ENCODE measurements at regions not wholly inside any gene's neighbourhood (a gene's known extent, or its start where the extent isn't known, plus 50 kb on each side); places are given as distances from the start of the nearest gene placed in this dataset.

DNA sequence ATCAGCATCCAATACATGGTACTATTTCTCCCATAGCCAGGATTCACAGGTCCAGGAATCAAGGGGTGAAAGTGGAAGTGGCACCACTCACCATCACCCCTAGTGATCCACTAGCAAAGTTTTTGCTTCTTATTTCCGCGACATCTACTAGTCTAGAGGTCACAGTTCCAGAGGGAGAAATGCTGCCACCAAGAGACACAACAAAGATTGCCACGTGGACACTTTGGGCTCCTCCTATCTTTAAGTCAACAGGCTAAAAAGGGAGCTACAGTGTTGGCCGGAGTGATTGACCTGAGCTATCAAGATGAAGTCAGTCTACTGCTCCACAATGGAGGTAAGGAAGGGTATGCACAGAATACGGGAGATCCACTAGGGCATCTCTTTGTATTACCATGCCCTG, 178.2 kb downstream of the AKR1D1 start:
- H3K4me3 ChIP-seq, result no peak overlapping the region

DNA sequence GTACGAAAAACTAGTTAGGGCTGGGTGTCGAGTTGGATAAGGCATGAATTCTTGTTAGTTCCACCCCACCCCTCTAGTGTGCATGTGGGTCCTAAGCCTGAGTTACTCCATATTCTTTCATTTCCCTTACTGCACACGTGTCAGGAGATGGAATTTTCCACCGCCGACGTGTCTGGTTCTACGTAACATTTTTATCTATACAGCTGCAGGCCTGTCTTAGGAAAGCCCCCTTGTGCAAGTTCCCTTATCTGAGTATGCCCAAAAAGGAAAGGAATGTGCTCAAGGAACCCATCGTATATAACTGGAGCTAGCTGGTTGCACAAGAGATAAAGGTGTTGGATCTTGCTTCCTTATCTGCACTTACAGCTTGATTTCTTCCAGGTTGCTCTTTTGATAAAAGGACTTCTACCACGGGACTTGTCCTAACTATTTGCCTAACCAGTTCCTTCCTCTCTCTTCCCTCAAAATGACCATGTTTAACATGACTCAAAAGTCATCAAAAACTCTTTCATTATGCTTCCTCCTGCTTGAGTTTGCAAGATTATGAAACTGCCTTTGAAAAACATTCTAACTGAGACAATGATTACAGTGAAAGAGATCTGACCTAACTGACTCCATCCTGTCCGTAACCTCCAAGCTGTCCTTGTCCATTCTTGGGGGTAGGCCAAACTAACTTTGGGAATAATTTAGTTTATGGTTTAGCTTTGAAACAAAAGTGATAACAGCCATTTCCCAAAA, 181.4 kb downstream of the AKR1D1 start:
- DNase-seq (ENCODE audit: low read depth, low spot score), result no peak
- no peak overlapping the region for H3K9ac ChIP-seq (ENCODE audit: insufficient read length)
- no peaks in the 10 kb centered on the region for H3K36me3 ChIP-seq (ENCODE audit: insufficient read depth, low read length)
- no peak overlapping the region for H3K4me3 ChIP-seq
- H3K27ac ChIP-seq, result no peak overlapping the region
- TF ChIP-seq POLR2AphosphoS5 (IDR thresholded peaks at IDR 0.05; ENCODE audit: borderline replicate concordance, low read depth, low read length) (no peak), FOXP2 (optimal IDR thresholded peaks at IDR 0.05; ENCODE audit: control extremely low read depth, extremely low read length, insufficient read depth) (no peak), EZH2 (IDR thresholded peaks at IDR 0.05) (no peak)
- no peaks in the 10 kb centered on the region for H3K9me3 ChIP-seq (ENCODE audit: low read depth, low read length)

More for the DNA sequence above, 178.2 kb downstream of the AKR1D1 start:
- H3K36me3 ChIP-seq (ENCODE audit: insufficient read depth, low read length), result no peaks in the 10 kb centered on the region
- no peak for DNase-seq (ENCODE audit: low read depth, low spot score)
- TF ChIP-seq EZH2 (IDR thresholded peaks at IDR 0.05), result no peak
- TF ChIP-seq FOXP2 (optimal IDR thresholded peaks at IDR 0.05; ENCODE audit: control extremely low read depth, extremely low read length, insufficient read depth), result no peak
- no peak for TF ChIP-seq POLR2AphosphoS5 (IDR thresholded peaks at IDR 0.05; ENCODE audit: borderline replicate concordance, low read depth, low read length)
- H3K27ac ChIP-seq, result no peak overlapping the region
- H3K9me3 ChIP-seq (ENCODE audit: low read depth, low read length), result no peaks in the 10 kb centered on the region
- no peak overlapping the region for H3K9ac ChIP-seq (ENCODE audit: insufficient read length)

DNA sequence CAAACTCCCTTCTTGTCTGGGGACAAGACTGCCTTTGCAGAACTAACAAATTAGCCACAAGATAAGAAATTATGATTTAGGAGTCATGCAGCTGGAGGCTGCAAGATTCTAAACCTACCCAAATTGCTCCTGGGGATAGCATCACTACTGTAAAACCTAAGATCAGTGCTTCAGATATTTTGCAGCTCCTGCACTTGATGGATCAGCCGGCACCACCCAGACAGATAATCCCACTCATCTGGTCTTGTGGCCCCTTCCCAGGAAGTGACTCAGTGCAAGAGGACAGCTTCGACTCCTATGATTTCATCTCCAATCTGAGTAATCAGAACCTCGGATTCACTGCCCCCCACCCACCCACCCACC, 181.9 kb downstream of the AKR1D1 start:
- H3K9me3 ChIP-seq (ENCODE audit: low read depth, low read length), result no peaks in the 10 kb centered on the region
- H3K9ac ChIP-seq (ENCODE audit: insufficient read length), result no peak overlapping the region
- TF ChIP-seq FOXP2 (optimal IDR thresholded peaks at IDR 0.05; ENCODE audit: control extremely low read depth, extremely low read length, insufficient read depth) (no peak), POLR2AphosphoS5 (IDR thresholded peaks at IDR 0.05; ENCODE audit: borderline replicate concordance, low read depth, low read length) (no peak), EZH2 (IDR thresholded peaks at IDR 0.05) (no peak)
- no peaks in the 10 kb centered on the region for H3K36me3 ChIP-seq (ENCODE audit: insufficient read depth, low read length)
- no peak for DNase-seq (ENCODE audit: low read depth, low spot score)
- no peak overlapping the region for H3K27ac ChIP-seq
- H3K4me3 ChIP-seq, result no peak overlapping the region

DNA sequence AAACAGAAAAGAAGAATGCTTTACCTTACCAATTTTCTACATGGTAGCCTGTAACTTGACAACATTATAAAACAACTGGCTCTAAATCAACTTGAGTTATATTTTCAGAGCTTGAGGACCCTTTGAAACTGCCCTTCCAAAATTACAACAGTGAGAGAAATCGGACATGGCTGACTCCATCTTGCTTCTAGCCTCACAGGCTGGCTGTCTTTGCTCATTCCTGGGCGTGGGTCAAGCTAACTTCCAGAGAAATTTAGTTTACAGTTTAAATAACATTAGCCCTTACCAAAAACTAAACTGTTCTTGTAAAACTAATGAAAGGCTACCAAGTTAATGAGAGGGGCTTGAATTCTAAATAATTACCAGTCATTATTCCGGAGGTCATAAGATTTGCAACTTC, 183.4 kb downstream of the AKR1D1 start:
- H3K4me3 ChIP-seq, result no peak overlapping the region
- H3K27ac ChIP-seq, result no peak overlapping the region
- no peaks in the 10 kb centered on the region for H3K36me3 ChIP-seq (ENCODE audit: insufficient read depth, low read length)
- H3K9me3 ChIP-seq (ENCODE audit: low read depth, low read length), result no peaks in the 10 kb centered on the region
- no peak overlapping the region for H3K9ac ChIP-seq (ENCODE audit: insufficient read length)
- TF ChIP-seq FOXP2 (optimal IDR thresholded peaks at IDR 0.05; ENCODE audit: control extremely low read depth, extremely low read length, insufficient read depth) (no peak), EZH2 (IDR thresholded peaks at IDR 0.05) (no peak), POLR2AphosphoS5 (IDR thresholded peaks at IDR 0.05; ENCODE audit: borderline replicate concordance, low read depth, low read length) (no peak)
- DNase-seq (ENCODE audit: low read depth, low spot score), result no peak

DNA sequence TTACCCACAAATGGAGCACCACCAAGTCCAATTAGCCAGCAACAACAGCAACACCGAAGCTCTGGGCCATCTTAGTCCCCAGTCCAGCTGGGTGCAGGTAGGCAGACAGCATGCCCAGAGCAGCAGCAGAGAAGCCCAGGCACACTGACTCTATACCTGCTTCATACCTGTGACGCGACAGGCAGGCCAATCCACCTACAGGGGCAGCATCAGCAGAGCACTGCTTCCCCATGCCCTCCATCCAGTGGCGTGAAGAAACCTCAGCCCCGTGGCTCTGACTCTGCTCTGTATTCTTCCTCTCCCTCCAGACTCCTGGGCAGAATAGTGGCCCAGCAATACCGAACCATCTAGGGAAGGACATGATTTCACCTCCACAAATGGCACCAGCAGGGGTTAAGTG, 191.7 kb downstream of the AKR1D1 start:
- H3K36me3 ChIP-seq (ENCODE audit: insufficient read depth, low read length), result no peaks in the 10 kb centered on the region
- no peaks in the 10 kb centered on the region for H3K9me3 ChIP-seq (ENCODE audit: low read depth, low read length)
- no peak overlapping the region for H3K27ac ChIP-seq
- DNase-seq (ENCODE audit: low read depth, low spot score), result no peak
- no peak overlapping the region for H3K4me3 ChIP-seq
- no peak overlapping the region for H3K9ac ChIP-seq (ENCODE audit: insufficient read length)
- TF ChIP-seq EZH2 (IDR thresholded peaks at IDR 0.05) (no peak), POLR2AphosphoS5 (IDR thresholded peaks at IDR 0.05; ENCODE audit: borderline replicate concordance, low read depth, low read length) (no peak), FOXP2 (optimal IDR thresholded peaks at IDR 0.05; ENCODE audit: control extremely low read depth, extremely low read length, insufficient read depth) (no peak)

GRCh38 chr7:138276891-138277290, 183.2 kb upstream of the TRIM24 start:
- no peak for DNase-seq (ENCODE audit: low read depth, low spot score)
- Histone ChIP-seq H3K9ac (ENCODE audit: insufficient read length) (no peak overlapping the region), H3K36me3 (ENCODE audit: insufficient read depth, low read length) (no peaks in the 10 kb centered on the region), H3K27ac (no peak overlapping the region), H3K4me3 (no peak overlapping the region), H3K9me3 (ENCODE audit: low read depth, low read length) (no peaks in the 10 kb centered on the region)
- no peak for TF ChIP-seq POLR2AphosphoS5 (IDR thresholded peaks at IDR 0.05; ENCODE audit: borderline replicate concordance, low read depth, low read length)
- no peak for TF ChIP-seq FOXP2 (optimal IDR thresholded peaks at IDR 0.05; ENCODE audit: control extremely low read depth, extremely low read length, insufficient read depth)
- no peak for TF ChIP-seq EZH2 (IDR thresholded peaks at IDR 0.05)

- no peak for TF ChIP-seq EZH2 (IDR thresholded peaks at IDR 0.05)
- no peak for TF ChIP-seq FOXP2 (optimal IDR thresholded peaks at IDR 0.05; ENCODE audit: control extremely low read depth, extremely low read length, insufficient read depth)
- TF ChIP-seq POLR2AphosphoS5 (IDR thresholded peaks at IDR 0.05; ENCODE audit: borderline replicate concordance, low read depth, low read length), result no peak
- Histone ChIP-seq H3K27ac (no peak overlapping the region), H3K4me3 (no peak overlapping the region), H3K9me3 (ENCODE audit: low read depth, low read length) (no peaks in the 10 kb centered on the region), H3K36me3 (ENCODE audit: insufficient read depth, low read length) (no peaks in the 10 kb centered on the region), H3K9ac (ENCODE audit: insufficient read length) (no peak overlapping the region)
- no peak for DNase-seq (ENCODE audit: low read depth, low spot score)
Measured at GRCh38 chr7:138278601-138279000, 181.5 kb upstream of the TRIM24 start.

- TF ChIP-seq EZH2 (IDR thresholded peaks at IDR 0.05), result no peak
- no peak for TF ChIP-seq POLR2AphosphoS5 (IDR thresholded peaks at IDR 0.05; ENCODE audit: borderline replicate concordance, low read depth, low read length)
- TF ChIP-seq FOXP2 (optimal IDR thresholded peaks at IDR 0.05; ENCODE audit: control extremely low read depth, extremely low read length, insufficient read depth), result no peak
- DNase-seq (ENCODE audit: low read depth, low spot score), result no peak
- Histone ChIP-seq H3K4me3 (no peak overlapping the region), H3K9me3 (ENCODE audit: low read depth, low read length) (no peaks in the 10 kb centered on the region), H3K36me3 (ENCODE audit: insufficient read depth, low read length) (no peaks in the 10 kb centered on the region), H3K27ac (no peak overlapping the region), H3K9ac (ENCODE audit: insufficient read length) (no peak overlapping the region)
Measured at GRCh38 chr7:138282997-138283396, 177.1 kb upstream of the TRIM24 start.

- no peak overlapping the region for H3K9ac ChIP-seq (ENCODE audit: insufficient read length)
- TF ChIP-seq FOXP2 (optimal IDR thresholded peaks at IDR 0.05; ENCODE audit: control extremely low read depth, extremely low read length, insufficient read depth) (no peak), POLR2AphosphoS5 (IDR thresholded peaks at IDR 0.05; ENCODE audit: borderline replicate concordance, low read depth, low read length) (no peak), EZH2 (IDR thresholded peaks at IDR 0.05) (no peak)
- H3K4me3 ChIP-seq, result no peak overlapping the region
- H3K9me3 ChIP-seq (ENCODE audit: low read depth, low read length), result no peaks in the 10 kb centered on the region
- no peaks in the 10 kb centered on the region for H3K36me3 ChIP-seq (ENCODE audit: insufficient read depth, low read length)
- DNase-seq (ENCODE audit: low read depth, low spot score), result no peak
- no peak overlapping the region for H3K27ac ChIP-seq
Measured at GRCh38 chr7:138285129-138285528, 174.9 kb upstream of the TRIM24 start.
